HFF-Myc (cell line): ENCODE measurements at regions not wholly inside any gene's neighbourhood (a gene's known extent, or its start where the extent isn't known, plus 50 kb on each side); places are given as distances from the start of the nearest gene placed in this dataset.

Experiments
- DNase-seq: peaks from one replicate; pipeline ENCODE4 v3.0.0-alpha.2; 2011; ENCODE audit warnings: low read depth; ENCODE audit errors: extremely low read depth
- H3K4me3 ChIP-seq: replicated peaks from 2 replicates; pipeline ENCODE4 v1.5.1; 2011; ENCODE audit warnings: low read depth, mild to moderate bottlenecking, control low read depth, low read length
- TF ChIP-seq, protein P1 (sequence below): IDR thresholded peaks from 2 replicates; pipeline ENCODE4 v1.5.1; 2012; ENCODE audit warnings: mild to moderate bottlenecking, low read depth, low read length, control low read depth; ENCODE audit errors: missing control alignments

- H3K4me3 ChIP-seq, result no peak overlapping the region
- TF ChIP-seq, protein P1, sequence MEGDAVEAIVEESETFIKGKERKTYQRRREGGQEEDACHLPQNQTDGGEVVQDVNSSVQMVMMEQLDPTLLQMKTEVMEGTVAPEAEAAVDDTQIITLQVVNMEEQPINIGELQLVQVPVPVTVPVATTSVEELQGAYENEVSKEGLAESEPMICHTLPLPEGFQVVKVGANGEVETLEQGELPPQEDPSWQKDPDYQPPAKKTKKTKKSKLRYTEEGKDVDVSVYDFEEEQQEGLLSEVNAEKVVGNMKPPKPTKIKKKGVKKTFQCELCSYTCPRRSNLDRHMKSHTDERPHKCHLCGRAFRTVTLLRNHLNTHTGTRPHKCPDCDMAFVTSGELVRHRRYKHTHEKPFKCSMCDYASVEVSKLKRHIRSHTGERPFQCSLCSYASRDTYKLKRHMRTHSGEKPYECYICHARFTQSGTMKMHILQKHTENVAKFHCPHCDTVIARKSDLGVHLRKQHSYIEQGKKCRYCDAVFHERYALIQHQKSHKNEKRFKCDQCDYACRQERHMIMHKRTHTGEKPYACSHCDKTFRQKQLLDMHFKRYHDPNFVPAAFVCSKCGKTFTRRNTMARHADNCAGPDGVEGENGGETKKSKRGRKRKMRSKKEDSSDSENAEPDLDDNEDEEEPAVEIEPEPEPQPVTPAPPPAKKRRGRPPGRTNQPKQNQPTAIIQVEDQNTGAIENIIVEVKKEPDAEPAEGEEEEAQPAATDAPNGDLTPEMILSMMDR, result no peak
- no peak for DNase-seq
These were observed 93.6 kb upstream of the WASF3 start for GRCh38 chr13:26463848-26464247.

DNA sequence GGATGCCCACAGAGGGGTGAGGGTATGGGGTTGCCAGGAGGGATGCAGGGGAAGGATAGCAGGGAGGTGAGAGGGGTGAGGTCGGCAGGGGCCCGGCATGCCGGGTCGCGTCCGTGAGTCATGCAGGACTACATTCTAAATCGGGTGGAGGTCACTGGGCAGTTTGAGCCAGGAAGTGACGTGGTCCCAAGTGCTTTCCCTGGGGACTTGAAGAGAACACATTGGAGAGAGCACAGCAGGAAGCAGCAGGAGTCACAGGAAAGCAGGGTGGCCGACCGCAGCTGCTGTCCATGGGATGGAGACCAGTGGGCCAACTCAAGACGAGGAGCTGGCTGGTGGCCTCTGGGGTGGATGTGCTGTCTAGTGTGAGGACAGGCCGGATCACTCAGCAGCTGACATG, 92.0 kb upstream of the WASF3 start:
- TF ChIP-seq, protein P1, result no peak
- DNase-seq, result no peak

GRCh38 chr13:26465954-26466353, 91.5 kb upstream of the WASF3 start:
- DNase-seq, result no peak
- TF ChIP-seq, protein P1, result no peak
- no peak overlapping the region for H3K4me3 ChIP-seq

More for the DNA sequence above, 92.0 kb upstream of the WASF3 start:
- H3K4me3 ChIP-seq, result no peak overlapping the region

- no peak for DNase-seq
- TF ChIP-seq, protein P1, result no peak
- no peak overlapping the region for H3K4me3 ChIP-seq
These were observed 89.2 kb upstream of the WASF3 start for GRCh38 chr13:26468265-26468801.

DNA sequence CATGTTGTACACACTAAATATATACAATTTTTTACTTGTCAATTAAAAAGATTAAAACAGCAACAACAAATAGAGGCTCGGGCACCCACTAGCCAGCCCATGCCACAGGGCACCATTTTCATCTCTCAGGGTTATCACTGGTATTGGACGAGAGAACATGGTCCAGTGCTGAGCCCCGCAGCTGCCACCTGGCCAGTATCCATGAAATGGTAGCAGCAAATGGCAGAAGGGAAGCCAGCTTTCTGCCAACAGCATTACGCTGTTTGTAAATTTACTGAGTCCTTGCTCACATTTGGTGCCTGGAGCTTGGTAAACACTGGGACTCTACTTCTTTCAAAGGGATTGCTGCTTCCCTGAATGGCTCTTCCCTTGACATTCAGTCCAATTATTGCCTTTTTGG, 87.9 kb upstream of the WASF3 start:
- TF ChIP-seq, protein P1, result no peak
- no peak overlapping the region for H3K4me3 ChIP-seq
- DNase-seq, result no peak

- TF ChIP-seq, protein P1, result no peak
- H3K4me3 ChIP-seq, result no peak overlapping the region
- no peak for DNase-seq
These were observed 85.7 kb upstream of the WASF3 start for GRCh38 chr13:26471807-26472206.
